HepG2 (cell line): ENCODE measurements at regions not wholly inside any gene's neighbourhood (a gene's known extent, or its start where the extent isn't known, plus 50 kb on each side); places are given as distances from the start of the nearest gene placed in this dataset.

Experiments
- ATAC-seq: fragments of 200-7000 bp; cut with Tn5 transposase; 3 replicates; pipeline ENCODE4 v1.9.1; 2020; ENCODE audit warnings: mild to moderate bottlenecking, moderate library complexity
- BruUV-seq: library from RNA; stranded (reverse); fragments of 400-500 nt; replicated peaks from 2 replicates; lab custom pipeline; 2021; lab: Mats Ljungman, UMichigan
- CTCF ChIA-PET: fragments of 300-600 bp; formaldehyde crosslinking; extraction: SDS; loops from one replicate; lab custom pipeline; 2021; ENCODE audit warnings: low total read pairs, inconsistent platforms, low intra/inter-chr PET ratio; lab: Yijun Ruan, JAX
- POLR2A ChIA-PET: fragments of 350-600 bp; sonication (Branson Sonifier 250); formaldehyde crosslinking; loops from one replicate; lab custom pipeline; 2020; ENCODE audit warnings: antibody characterized with exemption, inconsistent platforms; lab: Yijun Ruan, JAX
- DNase-seq: peaks from one replicate; pipeline ENCODE4 v3.0.0-alpha.2; 2015; ENCODE audit warnings: low spot score
- FAIRE-seq: peaks from 3 replicates; lab custom pipeline; 2011; peaks lifted over from hg19 to GRCh38; lab: Jason Lieb, UNC
- H2AFZ ChIP-seq: one replicate; pipeline ENCODE4 v1.6.1; 2011; ENCODE audit warnings: low read length, inconsistent platforms
- H3K27ac ChIP-seq: fragments of 300-600 bp; 3 replicates; pipeline ENCODE4 v1.8.0; 2011; ENCODE audit warnings: mixed run types, mild to moderate bottlenecking, mixed read lengths, low read length, inconsistent platforms; ENCODE audit not compliant: insufficient read depth; ENCODE audit errors: extremely low read length
- H3K27me3 ChIP-seq, 2 experiments: fragments of 200-600 bp in 1 of 2; 2 replicates in 1 of 2; 3 replicates in 1 of 2; pipeline versions ENCODE4 v1.6.0 to v1.8.0; 2011; ENCODE audit warnings: low read length in 2 of 2, mild to moderate bottlenecking in 2 of 2, moderate library complexity in 2 of 2, inconsistent platforms in 1 of 2; ENCODE audit not compliant: insufficient read depth in 2 of 2, control insufficient read depth in 1 of 2
- H3K36me3 ChIP-seq, 2 experiments: fragments of 200-600 bp in 1 of 2; replicated peaks in 1 of 2; 2 replicates in 1 of 2; 3 replicates in 1 of 2; pipeline versions ENCODE4 v1.5.1 to v1.8.0; 2011; ENCODE audit warnings: low read length in 2 of 2, inconsistent platforms in 1 of 2; ENCODE audit not compliant: insufficient read depth in 2 of 2, control insufficient read depth in 1 of 2
- H3K4me1 ChIP-seq: 2 replicates; pipeline ENCODE4 v1.5.1; 2012; ENCODE audit warnings: low read length, inconsistent platforms; ENCODE audit not compliant: insufficient read depth
- H3K4me2 ChIP-seq: 2 replicates; pipeline ENCODE4 v1.6.0; 2011; ENCODE audit warnings: low read depth, low read length, inconsistent platforms
- H3K4me3 ChIP-seq, 3 experiments: fragments of 200-600 bp in 1 of 3; sonication (generic), shearing (Covaris generic) in 1 of 3; replicated peaks in 1 of 3; 2 replicates each; pipeline ENCODE4 v1.5.1; 2011 to 2016; ENCODE audit warnings: low read length in 3 of 3, inconsistent platforms in 2 of 3, low read depth in 2 of 3, mild to moderate bottlenecking in 2 of 3, control low read depth in 1 of 3, mixed read lengths in 1 of 3; ENCODE audit not compliant: insufficient read depth in 1 of 3
- H3K79me2 ChIP-seq: one replicate; pipeline ENCODE4 v1.6.1; 2011; ENCODE audit warnings: low read length, inconsistent platforms; ENCODE audit not compliant: insufficient read depth
- H3K9ac ChIP-seq: 2 replicates; pipeline ENCODE4 v1.6.0; 2011; ENCODE audit warnings: mild to moderate bottlenecking, low read depth, low read length, inconsistent platforms; ENCODE audit not compliant: insufficient read depth
- H3K9me3 ChIP-seq: 2 replicates; pipeline ENCODE4 v1.5.1; 2012; ENCODE audit warnings: mild to moderate bottlenecking, low read length
- H4K20me1 ChIP-seq: 2 replicates; pipeline ENCODE4 v1.6.0; 2011; ENCODE audit warnings: inconsistent platforms, mild to moderate bottlenecking, low read length, moderate library complexity; ENCODE audit not compliant: insufficient read depth
- ATF7 ChIP-seq, 2 experiments: fragments of 450-650 bp in 1 of 2; sonication (generic) in 1 of 2; formaldehyde crosslinking in 1 of 2; IDR thresholded peaks; 2 replicates each; pipeline versions ENCODE4 v1.4.0 to v1.6.1; 2016 to 2020; ENCODE audit warnings: antibody characterized with exemption in 1 of 2, mild to moderate bottlenecking in 1 of 2, missing genetic modification reagents in 1 of 2
- BCL6 ChIP-seq: IDR thresholded peaks from 2 replicates; pipeline ENCODE4 v1.6.1; 2016; ENCODE audit warnings: missing genetic modification reagents, missing compliant biosample characterization
- CENPBD1 ChIP-seq: sonication (generic); formaldehyde crosslinking; IDR thresholded peaks from 2 replicates; pipeline ENCODE4 v1.8.0; 2022; ENCODE audit warnings: missing genetic modification reagents, low read depth, mild to moderate bottlenecking, borderline replicate concordance
- DNMT1 ChIP-seq: sonication (generic); formaldehyde crosslinking; IDR thresholded peaks from 2 replicates; pipeline ENCODE4 v1.5.1; 2020; ENCODE audit warnings: mild to moderate bottlenecking, missing genetic modification reagents
- PRDM10 ChIP-seq: sonication (generic); formaldehyde crosslinking; IDR thresholded peaks from 2 replicates; pipeline ENCODE4 v1.4.0; 2020; ENCODE audit warnings: low read depth, missing genetic modification reagents
- RARA ChIP-seq: IDR thresholded peaks from 2 replicates; pipeline ENCODE4 v1.6.1; 2016; ENCODE audit warnings: missing genetic modification reagents, missing compliant biosample characterization
- SALL1 ChIP-seq: sonication (generic); formaldehyde crosslinking; IDR thresholded peaks from 2 replicates; pipeline ENCODE4 v1.8.0; 2022; ENCODE audit warnings: mild to moderate bottlenecking, missing genetic modification reagents
- SKIL ChIP-seq: sonication (generic); formaldehyde crosslinking; IDR thresholded peaks from 2 replicates; pipeline ENCODE4 v1.8.0; 2022; ENCODE audit warnings: missing genetic modification reagents, mild to moderate bottlenecking, moderate library complexity, borderline replicate concordance
- ZFP37 ChIP-seq: sonication (generic); formaldehyde crosslinking; IDR thresholded peaks from 2 replicates; pipeline ENCODE4 v1.4.0; 2020; ENCODE audit warnings: missing genetic modification reagents, borderline replicate concordance
- ZMAT5 ChIP-seq: sonication (generic); formaldehyde crosslinking; IDR thresholded peaks from 2 replicates; pipeline ENCODE4 v1.5.0; 2020; ENCODE audit warnings: mild to moderate bottlenecking, low read depth, missing genetic modification reagents, borderline replicate concordance
- ZNF530 ChIP-seq: sonication (generic); formaldehyde crosslinking; IDR thresholded peaks from 2 replicates; pipeline ENCODE4 v1.5.0; 2020; ENCODE audit warnings: low read depth, mild to moderate bottlenecking, missing genetic modification reagents
- ZNF558 ChIP-seq: sonication (generic); formaldehyde crosslinking; IDR thresholded peaks from 2 replicates; pipeline ENCODE4 v1.9.0; 2022; ENCODE audit warnings: mild to moderate bottlenecking, missing genetic modification reagents, borderline replicate concordance
- ZZZ3 ChIP-seq: sonication (generic); formaldehyde crosslinking; IDR thresholded peaks from 2 replicates; pipeline ENCODE4 v1.4.0; 2020; ENCODE audit warnings: missing genetic modification reagents, mild to moderate bottlenecking, borderline replicate concordance
- WGBS: methylation state at CpG from one replicate; pipeline ENCODE4 v1.1.6; 2017; ENCODE audit warnings: low lambda C conversion rate; 5-methylcytosine and 5-hydroxymethylcytosine counted together
- in situ Hi-C: cut with HindIII; loops from 2 replicates; pipeline ENCODE4 v1.10.0; 2017; ENCODE audit warnings: low pct_unique_long_range_greater_than_20kb; ENCODE audit not compliant: extremely low pct_ligation_motif_present
- intact Hi-C: fragments of 100-400 bp; cut with micrococcal nuclease; formaldehyde crosslinking; loops from one replicate; pipeline ENCODE4 v1.10.0; 2022; ENCODE audit not compliant: unreplicated experiment

- TF ChIP-seq PRDM10 (CRISPR knock-in tag) (no peak), CENPBD1 (CRISPR knock-in tag) (no peak), SALL1 (CRISPR knock-in tag) (no peak), ZNF530 (CRISPR knock-in tag) (no peak), ZZZ3 (CRISPR knock-in tag) (no peak), ZFP37 (CRISPR knock-in tag) (no peak), BCL6 (CRISPR knock-in tag) (no peak)
These were observed 827.5 kb upstream of the CITED2 start (continued) for GRCh38 chr6:140201787-140202458.

- Histone ChIP-seq H4K20me1 (no peaks in the 10 kb centered on the region), H3K27ac (no peak overlapping the region), H3K79me2 (no peaks in the 10 kb centered on the region), H3K27me3 (no peaks in the 10 kb centered on the region), H3K9me3 (peaks cover 85% of the 10 kb centered on the region), H3K4me1 (no peaks in the 10 kb centered on the region), H2AFZ (no peak overlapping the region), H3K9ac (no peak overlapping the region), H3K4me2 (no peak overlapping the region), H3K36me3 (no peaks in the 10 kb centered on the region), H3K4me3 (no peak overlapping the region)
- in situ Hi-C loops: no loop called here
- CTCF ChIA-PET: no interaction called here
- intact Hi-C loops: no loop called here
- 87% methylated on average over 2 of the region's 2 CpGs for whole genome bisulfite sequencing
- DNase-seq (no peak), ATAC-seq (no peak), FAIRE-seq (no peak)
- POLR2A ChIA-PET: no interaction called here
- no TSS peak for BruUV-seq
- TF ChIP-seq SKIL (CRISPR knock-in tag) (no peak), ZNF558 (CRISPR knock-in tag) (no peak), ZMAT5 (CRISPR knock-in tag) (no peak), RARA (no peak), ATF7 (IDR thresholded peaks at IDR 0.05) (no peak), ATF7 (CRISPR knock-in tag; IDR thresholded peaks at IDR 0.05) (no peak), DNMT1 (CRISPR knock-in tag) (no peak)
These were observed 818.8 kb upstream of the CITED2 start for GRCh38 chr6:140193269-140193668.
